ENCODE measurements at regions not wholly inside any gene's neighbourhood (a gene's known extent, or its start where the extent isn't known, plus 50 kb on each side); places are given as distances from the start of the nearest gene placed in this dataset.

DNA sequence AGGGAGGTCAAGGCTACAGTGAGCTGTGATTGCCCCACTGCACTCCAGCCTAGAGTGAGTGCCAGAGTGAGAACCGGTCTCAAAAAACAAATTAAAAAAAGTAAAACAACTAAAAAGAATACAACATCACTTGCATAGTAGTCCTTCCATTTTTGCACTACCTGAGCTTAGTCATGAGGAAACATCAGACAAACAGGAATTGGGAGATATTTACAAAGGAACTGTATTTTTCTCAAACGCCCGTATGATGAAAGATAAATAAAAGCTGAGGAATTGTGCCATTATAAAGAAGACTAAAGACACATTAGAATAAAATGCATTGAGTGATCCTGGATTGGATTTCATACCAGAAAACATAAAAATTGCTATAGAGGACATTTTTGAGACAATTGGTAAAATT, 50.0 kb upstream of the ATP8B1 start:
- TF ChIP-seq, protein P1, sequence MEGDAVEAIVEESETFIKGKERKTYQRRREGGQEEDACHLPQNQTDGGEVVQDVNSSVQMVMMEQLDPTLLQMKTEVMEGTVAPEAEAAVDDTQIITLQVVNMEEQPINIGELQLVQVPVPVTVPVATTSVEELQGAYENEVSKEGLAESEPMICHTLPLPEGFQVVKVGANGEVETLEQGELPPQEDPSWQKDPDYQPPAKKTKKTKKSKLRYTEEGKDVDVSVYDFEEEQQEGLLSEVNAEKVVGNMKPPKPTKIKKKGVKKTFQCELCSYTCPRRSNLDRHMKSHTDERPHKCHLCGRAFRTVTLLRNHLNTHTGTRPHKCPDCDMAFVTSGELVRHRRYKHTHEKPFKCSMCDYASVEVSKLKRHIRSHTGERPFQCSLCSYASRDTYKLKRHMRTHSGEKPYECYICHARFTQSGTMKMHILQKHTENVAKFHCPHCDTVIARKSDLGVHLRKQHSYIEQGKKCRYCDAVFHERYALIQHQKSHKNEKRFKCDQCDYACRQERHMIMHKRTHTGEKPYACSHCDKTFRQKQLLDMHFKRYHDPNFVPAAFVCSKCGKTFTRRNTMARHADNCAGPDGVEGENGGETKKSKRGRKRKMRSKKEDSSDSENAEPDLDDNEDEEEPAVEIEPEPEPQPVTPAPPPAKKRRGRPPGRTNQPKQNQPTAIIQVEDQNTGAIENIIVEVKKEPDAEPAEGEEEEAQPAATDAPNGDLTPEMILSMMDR (IDR thresholded peaks at IDR 0.05; ENCODE audit: borderline replicate concordance, control extremely low read depth, extremely low read depth, insufficient read depth, missing control alignments): no peak
- in situ Hi-C loops (cut with MboI; ENCODE audit: low sequenced_read_pairs, unreplicated experiment): loop anchor here (25.0 kb wide), 1 partner anchor 216 kb away; no protein-coding TSS in a partner anchor
- no peak for DNase-seq (ENCODE audit: low spot score)
